ENCODE measurements at regions not wholly inside any gene's neighbourhood (a gene's known extent, or its start where the extent isn't known, plus 50 kb on each side); places are given as distances from the start of the nearest gene placed in this dataset.

DNA sequence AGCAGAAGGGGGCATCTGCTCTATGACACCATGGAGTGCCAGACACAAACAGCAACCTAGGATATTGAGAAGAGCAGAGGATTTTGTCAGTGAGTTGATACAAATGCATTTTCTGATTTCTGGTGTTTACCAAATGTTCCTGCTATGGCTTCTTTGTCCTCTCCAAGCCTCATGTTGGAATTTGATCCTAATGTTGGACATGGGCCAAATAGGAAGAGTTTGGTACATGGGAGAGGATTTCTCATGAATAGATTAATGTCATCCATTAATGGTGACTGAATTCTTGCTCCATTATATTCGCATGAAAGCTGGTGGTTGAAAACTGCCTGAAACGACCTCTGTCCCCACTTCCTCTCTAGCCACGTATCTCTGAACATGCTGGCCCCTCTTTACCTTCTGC is 1002.2 kb upstream of the FLRT2 start:
- CTCF ChIA-PET: no interaction called here
- no peaks in the 10 kb centered on the region for H3K9me3 ChIP-seq
- no peak overlapping the region for H3K4me2 ChIP-seq
- TF ChIP-seq RAD21 (conservative IDR thresholded peaks at IDR 0.05 in 1 of 2, IDR thresholded peaks at IDR 0.05 in 1 of 2): no peak
- TF ChIP-seq, protein P1, sequence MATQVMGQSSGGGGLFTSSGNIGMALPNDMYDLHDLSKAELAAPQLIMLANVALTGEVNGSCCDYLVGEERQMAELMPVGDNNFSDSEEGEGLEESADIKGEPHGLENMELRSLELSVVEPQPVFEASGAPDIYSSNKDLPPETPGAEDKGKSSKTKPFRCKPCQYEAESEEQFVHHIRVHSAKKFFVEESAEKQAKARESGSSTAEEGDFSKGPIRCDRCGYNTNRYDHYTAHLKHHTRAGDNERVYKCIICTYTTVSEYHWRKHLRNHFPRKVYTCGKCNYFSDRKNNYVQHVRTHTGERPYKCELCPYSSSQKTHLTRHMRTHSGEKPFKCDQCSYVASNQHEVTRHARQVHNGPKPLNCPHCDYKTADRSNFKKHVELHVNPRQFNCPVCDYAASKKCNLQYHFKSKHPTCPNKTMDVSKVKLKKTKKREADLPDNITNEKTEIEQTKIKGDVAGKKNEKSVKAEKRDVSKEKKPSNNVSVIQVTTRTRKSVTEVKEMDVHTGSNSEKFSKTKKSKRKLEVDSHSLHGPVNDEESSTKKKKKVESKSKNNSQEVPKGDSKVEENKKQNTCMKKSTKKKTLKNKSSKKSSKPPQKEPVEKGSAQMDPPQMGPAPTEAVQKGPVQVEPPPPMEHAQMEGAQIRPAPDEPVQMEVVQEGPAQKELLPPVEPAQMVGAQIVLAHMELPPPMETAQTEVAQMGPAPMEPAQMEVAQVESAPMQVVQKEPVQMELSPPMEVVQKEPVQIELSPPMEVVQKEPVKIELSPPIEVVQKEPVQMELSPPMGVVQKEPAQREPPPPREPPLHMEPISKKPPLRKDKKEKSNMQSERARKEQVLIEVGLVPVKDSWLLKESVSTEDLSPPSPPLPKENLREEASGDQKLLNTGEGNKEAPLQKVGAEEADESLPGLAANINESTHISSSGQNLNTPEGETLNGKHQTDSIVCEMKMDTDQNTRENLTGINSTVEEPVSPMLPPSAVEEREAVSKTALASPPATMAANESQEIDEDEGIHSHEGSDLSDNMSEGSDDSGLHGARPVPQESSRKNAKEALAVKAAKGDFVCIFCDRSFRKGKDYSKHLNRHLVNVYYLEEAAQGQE (IDR thresholded peaks at IDR 0.05): no peak
- 13% methylated on average over 3 of the region's 3 CpGs for WGBS (ENCODE audit: missing lambda C conversion rate)
- no peaks in the 10 kb centered on the region for H3K4me1 ChIP-seq
- no peak overlapping the region for H3K27ac ChIP-seq
- no peak for DNase-seq (ENCODE audit: low read depth in 1 of 2, low spot score in 1 of 2)
- POLR2A ChIA-PET: no interaction called here
- ATAC-seq: no peak
- H3K4me3 ChIP-seq: no peak overlapping the region
- FAIRE-seq: no peak

DNA sequence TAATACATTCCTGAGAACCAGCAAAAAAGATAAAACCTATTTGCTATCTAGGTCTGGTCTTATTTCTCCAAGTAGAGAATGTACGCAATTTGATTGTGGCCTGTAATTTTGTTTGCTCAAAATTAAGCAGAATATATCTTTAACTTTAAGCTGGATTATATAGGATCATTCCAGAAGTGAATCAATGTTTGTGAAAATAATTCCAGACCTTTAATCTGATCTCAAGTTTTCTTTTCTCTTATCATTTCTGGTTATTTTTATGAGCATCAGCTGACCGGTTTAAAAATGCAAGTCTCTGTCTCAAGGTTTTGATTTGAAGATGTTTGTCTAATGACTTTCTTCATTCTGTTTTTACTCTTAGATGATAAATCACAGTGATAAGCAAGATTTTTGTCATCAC is 997.9 kb upstream of the FLRT2 start:
- WGBS (ENCODE audit: missing lambda C conversion rate): 79% methylated on average over 2 of the region's 2 CpGs
- H3K4me1 ChIP-seq: no peaks in the 10 kb centered on the region
- DNase-seq (ENCODE audit: low read depth in 1 of 2, low spot score in 1 of 2): no peak
- peak; percentile 46 for FAIRE-seq
- no peak for ATAC-seq
- no peak overlapping the region for H3K4me2 ChIP-seq
- H3K27ac ChIP-seq: no peak overlapping the region
- no peak for TF ChIP-seq JUN (IDR thresholded peaks at IDR 0.05)
- no peak for TF ChIP-seq SMC3 (IDR thresholded peaks at IDR 0.05)
- TF ChIP-seq ESRRA (IDR thresholded peaks at IDR 0.05; ENCODE audit: borderline replicate concordance, low read length): no peak
- TF ChIP-seq, protein P2, sequence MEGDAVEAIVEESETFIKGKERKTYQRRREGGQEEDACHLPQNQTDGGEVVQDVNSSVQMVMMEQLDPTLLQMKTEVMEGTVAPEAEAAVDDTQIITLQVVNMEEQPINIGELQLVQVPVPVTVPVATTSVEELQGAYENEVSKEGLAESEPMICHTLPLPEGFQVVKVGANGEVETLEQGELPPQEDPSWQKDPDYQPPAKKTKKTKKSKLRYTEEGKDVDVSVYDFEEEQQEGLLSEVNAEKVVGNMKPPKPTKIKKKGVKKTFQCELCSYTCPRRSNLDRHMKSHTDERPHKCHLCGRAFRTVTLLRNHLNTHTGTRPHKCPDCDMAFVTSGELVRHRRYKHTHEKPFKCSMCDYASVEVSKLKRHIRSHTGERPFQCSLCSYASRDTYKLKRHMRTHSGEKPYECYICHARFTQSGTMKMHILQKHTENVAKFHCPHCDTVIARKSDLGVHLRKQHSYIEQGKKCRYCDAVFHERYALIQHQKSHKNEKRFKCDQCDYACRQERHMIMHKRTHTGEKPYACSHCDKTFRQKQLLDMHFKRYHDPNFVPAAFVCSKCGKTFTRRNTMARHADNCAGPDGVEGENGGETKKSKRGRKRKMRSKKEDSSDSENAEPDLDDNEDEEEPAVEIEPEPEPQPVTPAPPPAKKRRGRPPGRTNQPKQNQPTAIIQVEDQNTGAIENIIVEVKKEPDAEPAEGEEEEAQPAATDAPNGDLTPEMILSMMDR (IDR thresholded peaks at IDR 0.05): no peak
- TF ChIP-seq ZNF302 (CRISPR knock-in tag; IDR thresholded peaks at IDR 0.05): no peak
- no peak for TF ChIP-seq TFCP2L1 (CRISPR knock-in tag; IDR thresholded peaks at IDR 0.05)
- TF ChIP-seq HOXB5 (CRISPR knock-in tag; IDR thresholded peaks at IDR 0.05): no peak
- no peak for TF ChIP-seq KDM1A (IDR thresholded peaks at IDR 0.05; ENCODE audit: low read depth)
- no peak for TF ChIP-seq ZSCAN20 (CRISPR knock-in tag; IDR thresholded peaks at IDR 0.05)
- H3K9me3 ChIP-seq: no peaks in the 10 kb centered on the region
- ChIA-PET CTCF (no interaction called here), POLR2A (no interaction called here)
- H3K4me3 ChIP-seq: no peak overlapping the region

DNA sequence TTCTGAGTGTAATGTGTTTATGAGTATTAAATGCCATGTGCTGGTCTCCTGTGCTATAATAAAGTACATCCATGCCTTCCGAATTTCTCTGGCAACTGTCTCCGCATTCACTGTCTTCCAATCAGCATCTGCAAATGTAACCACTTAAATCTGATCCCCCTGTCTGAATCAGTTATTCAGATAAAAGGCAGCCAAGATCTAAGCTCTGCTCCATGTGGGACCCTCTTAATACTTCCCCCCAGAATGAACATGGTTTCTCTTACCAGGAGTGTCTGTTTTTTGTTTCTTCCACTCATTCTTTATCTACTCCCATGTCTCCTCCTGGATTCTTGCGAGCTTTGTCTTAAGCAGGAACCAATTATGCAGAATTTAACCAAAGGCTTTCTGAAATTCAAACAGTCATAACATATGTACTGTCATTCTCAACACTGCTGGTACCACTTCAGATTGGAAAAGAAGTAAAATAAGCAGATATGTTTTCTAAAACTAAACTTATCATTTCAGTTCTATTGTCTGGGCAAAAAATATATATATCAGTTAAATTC is 996.7 kb upstream of the FLRT2 start:
- Histone ChIP-seq H3K27ac (no peak overlapping the region), H3K4me2 (no peak overlapping the region), H3K4me3 (no peak overlapping the region), H3K9me3 (no peaks in the 10 kb centered on the region), H3K4me1 (no peaks in the 10 kb centered on the region)
- ATAC-seq: no peak
- FAIRE-seq: no peak
- 9% methylated on average over 3 of the region's 3 CpGs for WGBS (ENCODE audit: missing lambda C conversion rate)
- TF ChIP-seq, protein P3, sequence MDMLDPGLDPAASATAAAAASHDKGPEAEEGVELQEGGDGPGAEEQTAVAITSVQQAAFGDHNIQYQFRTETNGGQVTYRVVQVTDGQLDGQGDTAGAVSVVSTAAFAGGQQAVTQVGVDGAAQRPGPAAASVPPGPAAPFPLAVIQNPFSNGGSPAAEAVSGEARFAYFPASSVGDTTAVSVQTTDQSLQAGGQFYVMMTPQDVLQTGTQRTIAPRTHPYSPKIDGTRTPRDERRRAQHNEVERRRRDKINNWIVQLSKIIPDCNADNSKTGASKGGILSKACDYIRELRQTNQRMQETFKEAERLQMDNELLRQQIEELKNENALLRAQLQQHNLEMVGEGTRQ (IDR thresholded peaks at IDR 0.05): no peak
- TF ChIP-seq, protein P4, sequence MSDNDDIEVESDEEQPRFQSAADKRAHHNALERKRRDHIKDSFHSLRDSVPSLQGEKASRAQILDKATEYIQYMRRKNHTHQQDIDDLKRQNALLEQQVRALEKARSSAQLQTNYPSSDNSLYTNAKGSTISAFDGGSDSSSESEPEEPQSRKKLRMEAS (IDR thresholded peaks at IDR 0.05): no peak
- TF ChIP-seq ZSCAN20 (CRISPR knock-in tag; IDR thresholded peaks at IDR 0.05) (no peak), FOSB (CRISPR knock-in tag; IDR thresholded peaks at IDR 0.05) (no peak)
- no peak for DNase-seq (ENCODE audit: low read depth in 1 of 2, low spot score in 1 of 2)
- CTCF ChIA-PET: no interaction called here
- POLR2A ChIA-PET: no interaction called here
